NCI-H526 treated with DMSO at 0.1 percent for 48 hours (cell line): ENCODE measurements at regions not wholly inside any gene's neighbourhood (a gene's known extent, or its start where the extent isn't known, plus 50 kb on each side); places are given as distances from the start of the nearest gene placed in this dataset.
"Not testable (repeated sequence)": the region's sequence is repeated elsewhere in the genome, so short reads cannot be mapped to it uniquely, and the experiment has no call there.

Experiments
- DNase-seq: peaks from one replicate; lab custom pipeline; 2025; lab: John Stamatoyannopoulos, UW

DNA sequence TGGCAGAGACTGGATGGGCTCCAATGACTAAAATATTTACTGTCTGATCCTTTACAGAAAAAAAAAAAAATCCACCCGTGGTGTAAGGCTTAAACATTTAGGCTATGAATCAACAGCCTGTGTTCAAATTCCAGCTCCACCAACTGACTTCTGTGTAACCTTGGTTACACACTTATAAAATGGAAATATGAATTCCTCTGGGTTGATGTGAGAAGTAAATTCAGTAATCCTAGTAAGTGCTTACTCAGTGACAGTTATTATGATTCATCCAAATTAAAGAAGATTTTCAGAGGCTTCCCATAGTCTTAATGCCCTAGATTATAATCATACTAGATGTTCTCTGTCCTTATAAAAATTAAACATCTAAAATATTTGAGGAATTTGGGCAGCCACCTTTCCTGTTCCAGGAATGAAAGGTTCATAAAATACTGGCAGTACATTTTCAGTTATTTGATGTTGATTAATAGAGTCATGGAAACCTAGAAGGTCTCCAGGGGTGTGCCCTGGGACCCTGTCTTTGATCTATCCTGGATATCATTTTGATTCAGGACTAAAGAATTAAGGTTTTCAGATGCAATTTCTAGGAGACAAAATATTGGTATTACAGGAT is 180.3 kb upstream of the ZNF217 start:
- peak; percentile 35 for DNase-seq

- DNase-seq = not testable (repeated sequence)
These were observed 179.6 kb upstream of the ZNF217 start for GRCh38 chr20:53773066-53773791.

- no peak for DNase-seq
These were observed 175.4 kb upstream of the ZNF217 start for GRCh38 chr20:53769041-53769440.

GRCh38 chr20:53768329-53768728 is 174.7 kb upstream of the ZNF217 start:
- DNase-seq = no peak

- no peak for DNase-seq
These were observed 173.7 kb upstream of the ZNF217 start for GRCh38 chr20:53767206-53767930.

DNA sequence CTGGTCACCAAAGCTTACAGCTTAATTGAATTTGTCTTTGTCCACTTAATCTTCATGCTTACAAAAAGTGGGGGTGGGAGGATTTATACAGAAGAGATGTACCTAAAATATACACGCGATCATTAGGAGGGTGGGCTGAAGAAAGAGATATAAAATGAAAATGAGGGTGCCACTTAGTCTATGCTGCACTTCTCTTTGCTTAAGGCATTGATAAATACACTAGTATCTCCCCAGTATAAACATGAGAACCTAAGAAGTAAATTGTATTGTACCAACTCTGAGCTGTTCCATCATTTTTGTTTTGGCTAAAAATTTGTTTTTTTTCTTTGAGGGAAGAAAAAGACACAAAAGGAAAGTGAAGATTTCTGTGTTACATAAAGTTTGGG is 170.8 kb upstream of the ZNF217 start:
- DNase-seq = no peak

GRCh38 chr20:53763707-53764414 is 170.2 kb upstream of the ZNF217 start:
- DNase-seq = peak; percentile 17

- DNase-seq = not testable (repeated sequence)
These were observed 168.8 kb upstream of the ZNF217 start for GRCh38 chr20:53762423-53762798.

DNA sequence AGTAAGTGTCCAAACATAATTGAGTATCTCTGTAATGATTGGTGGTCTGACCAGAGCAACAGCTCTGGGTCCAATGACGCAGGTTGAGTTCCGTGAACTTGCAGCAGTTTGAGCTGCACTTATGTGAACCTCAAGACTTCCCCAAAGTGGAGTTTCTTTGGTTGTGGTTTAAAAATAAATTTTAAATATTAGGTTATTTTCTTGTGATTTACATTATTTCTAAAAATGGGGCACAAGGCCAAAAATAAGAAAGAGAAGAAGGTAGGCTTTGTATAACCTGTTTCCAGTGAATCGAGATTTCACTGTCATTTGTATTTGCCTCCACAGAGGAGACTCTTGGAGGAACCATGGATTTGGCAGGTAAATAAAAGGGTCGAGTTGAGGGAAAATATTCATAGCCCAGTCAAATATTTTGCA is 166.4 kb upstream of the ZNF217 start:
- no peak for DNase-seq

DNA sequence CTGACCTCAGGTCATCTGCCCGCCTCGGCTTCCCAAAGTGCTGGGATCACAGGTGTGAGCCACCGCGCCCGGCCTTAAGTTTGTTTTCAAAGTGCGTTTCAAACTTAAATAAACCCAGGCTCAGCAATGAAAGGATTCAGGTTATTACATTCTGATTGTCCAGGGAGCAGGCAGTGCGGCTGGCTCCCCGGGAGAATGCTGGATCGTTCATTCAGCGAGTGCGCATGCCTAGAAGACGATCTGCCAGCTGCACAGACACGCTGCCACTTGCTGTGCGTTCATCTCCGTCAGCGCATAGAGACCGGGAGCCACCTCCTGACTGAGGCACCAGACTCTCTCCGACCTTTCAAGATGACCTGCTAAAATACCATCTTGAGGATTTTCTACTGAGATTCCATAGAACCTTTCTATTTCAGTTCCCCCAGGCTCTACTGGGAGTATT is 163.9 kb upstream of the ZNF217 start:
- DNase-seq = peak; percentile 38

DNA sequence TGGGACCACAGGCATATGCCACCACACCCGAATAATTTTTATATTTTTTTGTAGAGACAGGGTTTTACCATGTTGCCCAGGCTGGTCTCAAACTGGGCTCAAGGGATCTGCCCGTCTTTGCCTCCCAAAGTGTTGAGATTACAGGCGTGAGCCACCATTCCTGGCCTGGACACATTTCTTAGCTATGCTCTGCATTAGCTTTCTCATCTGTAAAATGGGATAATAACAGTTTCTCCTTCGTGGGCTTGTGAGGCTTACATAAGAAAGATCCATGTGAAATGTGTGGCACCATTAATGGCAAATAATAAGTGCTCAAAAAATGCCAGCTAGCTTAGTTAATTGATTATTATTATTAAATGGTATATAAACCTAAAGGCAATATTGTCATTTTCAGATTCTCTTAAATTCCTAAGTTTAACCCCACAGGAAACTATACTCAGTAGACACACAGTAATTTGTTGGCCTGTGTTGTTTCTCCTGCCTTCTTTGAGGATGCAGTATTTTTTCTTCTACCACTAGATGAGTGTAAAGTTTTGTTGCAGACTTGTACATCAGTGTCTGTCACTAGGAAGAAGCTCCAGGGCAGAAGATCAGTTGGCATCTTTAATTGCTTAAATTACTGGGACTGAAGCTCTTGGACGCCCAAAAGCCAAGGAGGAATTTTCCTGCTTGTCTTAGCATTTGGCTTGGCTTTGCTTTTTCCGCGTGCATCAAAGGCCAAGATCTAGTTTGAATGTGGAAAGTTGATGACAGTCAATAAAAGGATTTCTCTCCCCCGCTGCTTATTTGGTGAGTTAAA is 162.3 kb upstream of the ZNF217 start:
- DNase-seq = no peak

DNA sequence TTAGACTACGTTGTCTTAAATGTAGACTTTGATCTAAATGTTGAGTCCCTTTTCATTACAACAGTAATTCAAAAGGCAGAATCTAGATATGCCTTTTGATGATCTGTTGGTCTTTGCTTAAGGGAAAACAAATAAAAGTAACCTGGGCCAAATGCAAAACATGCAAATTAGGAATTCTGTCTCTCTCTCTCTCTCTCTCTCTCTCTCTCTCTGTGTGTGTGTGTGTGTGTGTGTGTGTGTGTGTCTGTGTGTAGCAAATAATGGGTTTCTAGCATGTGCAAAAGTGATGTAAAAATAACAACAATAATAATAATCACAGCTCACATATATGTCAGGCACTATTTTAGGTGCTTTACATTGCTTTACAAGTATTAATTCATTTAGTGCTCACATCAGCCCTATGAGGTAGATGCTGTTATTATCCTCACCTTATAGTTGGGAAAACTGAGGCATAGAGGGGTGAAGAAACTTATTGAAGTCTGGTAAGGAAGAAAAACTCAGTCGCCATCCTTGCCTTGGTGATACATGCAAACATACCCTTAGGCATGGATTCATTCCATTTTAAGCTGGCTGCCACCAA is 160.3 kb upstream of the ZNF217 start:
- DNase-seq = peak; percentile 96

DNA sequence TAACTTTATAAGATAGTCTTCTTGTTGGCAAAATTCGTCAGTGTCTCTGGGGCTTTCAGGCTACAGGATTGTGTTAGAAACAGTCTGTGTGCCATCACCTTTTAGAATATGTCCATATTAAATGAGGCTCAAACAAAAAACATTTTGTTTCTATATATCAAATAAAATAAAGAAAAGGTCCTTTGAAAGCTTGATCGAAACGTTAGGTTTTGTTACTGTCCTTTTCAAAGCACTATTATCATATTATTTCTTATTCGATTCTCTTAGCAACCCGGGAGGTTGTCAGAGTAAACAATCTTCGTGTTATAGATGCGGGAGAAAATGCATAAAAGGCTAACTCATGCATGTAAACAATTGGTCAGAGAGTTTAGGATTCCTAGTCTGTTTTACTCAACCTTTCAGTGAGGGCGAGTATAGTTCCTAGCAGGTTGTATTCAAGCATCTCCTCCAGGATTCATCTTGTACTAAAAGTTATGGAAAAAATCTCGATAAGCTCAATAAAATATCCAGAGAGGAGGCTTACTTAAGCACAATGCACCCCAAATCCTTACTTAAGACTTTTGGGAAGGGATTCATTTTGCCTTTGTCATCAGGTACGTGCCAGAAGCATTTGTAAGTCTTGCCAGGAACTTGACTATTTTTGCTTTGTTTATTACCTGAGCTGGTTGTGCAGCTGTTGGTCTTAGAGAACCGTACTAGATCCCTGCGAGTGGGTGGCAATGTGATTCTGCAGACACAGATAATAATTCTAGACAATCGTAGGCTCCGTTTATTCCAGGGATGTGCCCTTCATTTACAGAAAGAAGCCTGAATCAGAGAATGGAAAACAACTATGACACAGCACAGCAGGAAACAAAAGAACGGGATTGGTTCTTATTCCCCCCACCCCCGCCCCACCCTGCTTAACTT is 159.6 kb upstream of the ZNF217 start:
- DNase-seq = peak; percentile 96

- DNase-seq = peak; percentile 53
These were observed 158.9 kb upstream of the ZNF217 start for GRCh38 chr20:53752583-53752970.

GRCh38 chr20:53751620-53752318 is 158.1 kb upstream of the ZNF217 start:
- no peak for DNase-seq

DNA sequence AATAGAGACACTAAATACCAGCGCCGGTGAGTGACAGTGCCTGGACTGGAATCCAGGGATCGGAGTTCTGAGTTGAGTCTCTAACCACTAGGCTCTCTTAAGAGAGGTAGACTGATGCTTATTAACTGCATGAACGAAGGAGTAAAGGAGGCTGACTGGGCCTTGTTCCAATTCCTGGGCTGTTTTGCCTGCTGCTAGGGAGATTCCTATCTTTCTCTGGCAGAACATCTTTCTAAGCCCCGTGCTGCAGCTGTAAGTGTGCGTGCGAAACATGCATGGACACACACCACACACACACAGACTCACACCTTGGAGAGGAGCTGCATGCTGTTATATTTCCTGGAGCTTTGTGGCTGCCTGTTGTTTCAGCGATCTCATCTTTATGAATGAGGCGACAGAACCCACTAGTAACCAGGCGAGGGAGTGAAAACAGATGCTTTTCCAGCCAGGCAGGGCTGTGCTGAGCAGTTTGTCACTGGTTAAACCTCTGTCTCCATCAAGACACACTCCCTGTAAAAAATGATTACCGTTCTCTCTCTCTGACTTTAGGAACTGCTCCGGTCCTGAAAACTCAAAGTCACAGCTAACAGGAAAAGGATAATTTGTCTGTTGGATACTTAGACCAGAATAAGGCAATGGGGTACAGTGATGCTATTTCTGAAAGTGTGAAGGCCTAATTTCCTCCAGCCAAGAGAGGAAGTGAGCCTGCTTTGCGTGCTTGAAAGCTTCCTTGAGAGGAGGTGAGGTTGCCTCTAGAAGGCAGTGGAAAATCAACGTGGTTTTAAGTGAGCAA is 157.4 kb upstream of the ZNF217 start:
- DNase-seq = peak; percentile 42

GRCh38 chr20:53749499-53749898 is 155.9 kb upstream of the ZNF217 start:
- no peak for DNase-seq

DNA sequence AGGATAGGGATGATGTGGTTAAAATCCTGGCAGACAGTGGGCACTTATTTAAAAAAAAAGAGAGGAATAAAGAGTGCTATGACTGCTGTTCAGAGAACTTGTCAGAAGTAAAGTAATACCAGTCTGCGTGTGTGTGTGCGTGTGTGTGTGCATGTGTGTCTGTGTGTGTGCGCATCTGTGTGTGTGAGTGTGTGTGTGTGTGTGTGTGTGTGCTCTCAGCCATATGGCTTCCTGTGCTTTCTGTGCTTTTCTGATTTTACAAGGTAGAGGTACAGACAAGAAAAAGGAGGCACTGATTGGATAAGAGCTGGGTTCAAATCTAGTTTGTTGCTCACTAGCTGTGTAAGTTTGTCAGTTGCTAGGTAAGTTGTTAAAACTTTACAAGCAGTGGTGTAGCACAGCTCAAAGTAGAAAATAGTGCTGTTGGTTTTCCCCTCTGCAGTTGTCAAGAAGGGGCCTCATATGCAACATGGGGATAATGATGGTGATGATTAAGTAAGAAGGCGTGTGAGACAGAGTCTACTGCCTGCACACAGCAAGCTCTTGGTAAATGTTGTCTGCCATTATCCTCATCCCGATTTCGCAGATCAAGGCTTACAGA is 155.3 kb upstream of the ZNF217 start:
- no peak for DNase-seq
